ENCODE measurements at regions not wholly inside any gene's neighbourhood (a gene's known extent, or its start where the extent isn't known, plus 50 kb on each side); places are given as distances from the start of the nearest gene placed in this dataset.

GRCh38 chr13:106753251-106753650, 185.3 kb upstream of the ARGLU1 start:
- ChIA-PET POLR2A (no interaction called here), CTCF (no interaction called here)
- H3K27ac ChIP-seq (ENCODE audit: extremely low read depth, low read depth, low read length), result no peak overlapping the region
- TF ChIP-seq ZNF677 (tag by site-specific recombination; IDR thresholded peaks at IDR 0.05) (no peak), ZNF830 (tag by site-specific recombination; IDR thresholded peaks at IDR 0.05; ENCODE audit: low read depth) (no peak), PRDM6 (tag by site-specific recombination; IDR thresholded peaks at IDR 0.05) (no peak), ZNF571 (tag by site-specific recombination; IDR thresholded peaks at IDR 0.05) (no peak), ZNF311 (tag by site-specific recombination; IDR thresholded peaks at IDR 0.05; ENCODE audit: borderline replicate concordance) (no peak), ZFP37 (tag by site-specific recombination; IDR thresholded peaks at IDR 0.05) (no peak)
- H3K4me3 ChIP-seq (ENCODE audit: low read depth, low read length), result no peak overlapping the region
- no peaks in the 10 kb centered on the region for H3K4me1 ChIP-seq (ENCODE audit: control insufficient read depth, insufficient read depth, low read length)
- H3K9me3 ChIP-seq (ENCODE audit: control insufficient read depth, insufficient read depth, low read depth, low read length), result no peaks in the 10 kb centered on the region
- H3K36me3 ChIP-seq (ENCODE audit: control insufficient read depth in 2 of 2, insufficient read depth in 1 of 2, low read length in 2 of 2), result no peaks in the 10 kb centered on the region

GRCh38 chr13:106752584-106753170, 184.7 kb upstream of the ARGLU1 start:
- H3K4me1 ChIP-seq (ENCODE audit: control insufficient read depth, insufficient read depth, low read length), result no peaks in the 10 kb centered on the region
- ChIA-PET POLR2A (no interaction called here), CTCF (no interaction called here)
- H3K4me3 ChIP-seq (ENCODE audit: low read depth, low read length), result no peak overlapping the region
- TF ChIP-seq ZNF16 (tag by site-specific recombination; IDR thresholded peaks at IDR 0.05; ENCODE audit: low read depth), result no peak
- TF ChIP-seq ZNF362 (tag by site-specific recombination; IDR thresholded peaks at IDR 0.05), result 0 out of 2 replicates have a peak, but pooled peaks have one; percentile 18
- no peaks in the 10 kb centered on the region for H3K36me3 ChIP-seq (ENCODE audit: control insufficient read depth in 2 of 2, insufficient read depth in 1 of 2, low read length in 2 of 2)
- H3K27ac ChIP-seq (ENCODE audit: extremely low read depth, low read depth, low read length), result no peak overlapping the region
- no peaks in the 10 kb centered on the region for H3K9me3 ChIP-seq (ENCODE audit: control insufficient read depth, insufficient read depth, low read depth, low read length)

GRCh38 chr13:106748785-106749184, 180.8 kb upstream of the ARGLU1 start:
- H3K9me3 ChIP-seq (ENCODE audit: control insufficient read depth, insufficient read depth, low read depth, low read length), result no peaks in the 10 kb centered on the region
- TF ChIP-seq ZNF529 (tag by site-specific recombination; IDR thresholded peaks at IDR 0.05; ENCODE audit: insufficient replicate concordance) (no peak), ZNF16 (tag by site-specific recombination; IDR thresholded peaks at IDR 0.05; ENCODE audit: low read depth) (no peak), ZNF2 (tag by site-specific recombination; IDR thresholded peaks at IDR 0.05) (no peak), PRDM2 (tag by site-specific recombination; IDR thresholded peaks at IDR 0.05; ENCODE audit: borderline replicate concordance) (no peak), ZNF548 (tag by site-specific recombination; IDR thresholded peaks at IDR 0.05) (no peak), ZNF433 (tag by site-specific recombination; IDR thresholded peaks at IDR 0.05; ENCODE audit: low read depth) (no peak), ZNF555 (tag by site-specific recombination; conservative IDR thresholded peaks at IDR 0.05) (no peak)
- ChIA-PET POLR2A (no interaction called here), CTCF (no interaction called here)
- H3K4me3 ChIP-seq (ENCODE audit: low read depth, low read length), result no peak overlapping the region
- no peak overlapping the region for H3K27ac ChIP-seq (ENCODE audit: extremely low read depth, low read depth, low read length)
- H3K4me1 ChIP-seq (ENCODE audit: control insufficient read depth, insufficient read depth, low read length), result no peaks in the 10 kb centered on the region
- H3K36me3 ChIP-seq (ENCODE audit: control insufficient read depth in 2 of 2, insufficient read depth in 1 of 2, low read length in 2 of 2), result no peaks in the 10 kb centered on the region
